HEK293 (cell line): ENCODE measurements at regions not wholly inside any gene's neighbourhood (a gene's known extent, or its start where the extent isn't known, plus 50 kb on each side); places are given as distances from the start of the nearest gene placed in this dataset.

ENCODE experiments used
- CTCF ChIA-PET: fragments of 350-600 bp; formaldehyde crosslinking; extraction: SDS; loops from one replicate; lab custom pipeline; 2021; ENCODE audit warnings: antibody characterized with exemption; lab: Yijun Ruan, JAX
- POLR2A ChIA-PET: fragments of 300-600 bp; formaldehyde crosslinking; extraction: SDS; loops from one replicate; lab custom pipeline; 2020; ENCODE audit warnings: antibody characterized with exemption, inconsistent platforms; lab: Yijun Ruan, JAX
- H3K27ac ChIP-seq: fragments of 200-500 bp; sonication (Bioruptor generic); 2 replicates; pipeline ENCODE4 v1.5.1; 2014; ENCODE audit warnings: low read depth, low read length, control low read depth, inconsistent platforms; ENCODE audit errors: extremely low read depth
- H3K36me3 ChIP-seq, 2 experiments: fragments of 200-500 bp in 1 of 2; sonication (Bioruptor generic) in 1 of 2; 1 replicate in 1 of 2; 2 replicates in 1 of 2; pipeline ENCODE4 v1.5.1; 2014 to 2017; ENCODE audit warnings: inconsistent platforms in 2 of 2, low read length in 2 of 2; ENCODE audit not compliant: control insufficient read depth in 2 of 2, insufficient read depth in 1 of 2
- H3K4me1 ChIP-seq: fragments of 200-500 bp; sonication (Bioruptor generic); 2 replicates; pipeline ENCODE4 v1.5.1; 2014; ENCODE audit warnings: mild to moderate bottlenecking, low read length, inconsistent platforms; ENCODE audit not compliant: control insufficient read depth, insufficient read depth
- H3K4me3 ChIP-seq: 2 replicates; pipeline ENCODE4 v1.5.1; 2011; ENCODE audit warnings: low read depth, mild to moderate bottlenecking, control low read depth, low read length, moderate library complexity
- H3K9me3 ChIP-seq: fragments of 200-500 bp; sonication (Bioruptor generic); 2 replicates; pipeline ENCODE4 v1.5.1; 2014; ENCODE audit warnings: low read depth, low read length, inconsistent platforms; ENCODE audit not compliant: control insufficient read depth, insufficient read depth
- BCL6B ChIP-seq: fragments of 450-650 bp; formaldehyde crosslinking; IDR thresholded peaks from 2 replicates; pipeline ENCODE4 v1.5.1; 2017; ENCODE audit warnings: missing biosample characterization, missing genetic modification characterization
- MZF1 ChIP-seq: fragments of 450-650 bp; formaldehyde crosslinking; IDR thresholded peaks from 2 replicates; pipeline ENCODE4 v1.5.1; 2017; ENCODE audit warnings: missing biosample characterization, missing genetic modification characterization, borderline replicate concordance
- REPIN1 ChIP-seq: fragments of 450-650 bp; formaldehyde crosslinking; IDR thresholded peaks from 2 replicates; pipeline ENCODE4 v1.5.1; 2017; ENCODE audit warnings: missing biosample characterization, missing genetic modification characterization, low read depth
- SP7 ChIP-seq: fragments of 450-650 bp; formaldehyde crosslinking; IDR thresholded peaks from 2 replicates; pipeline ENCODE4 v1.5.1; 2016; ENCODE audit warnings: missing biosample characterization, missing genetic modification characterization
- ZBTB7A ChIP-seq: fragments of 450-650 bp; formaldehyde crosslinking; IDR thresholded peaks from 2 replicates; pipeline ENCODE4 v1.5.1; 2016; ENCODE audit warnings: low read depth, missing biosample characterization, missing genetic modification characterization
- ZBTB8A ChIP-seq: fragments of 450-650 bp; formaldehyde crosslinking; IDR thresholded peaks from 2 replicates; pipeline ENCODE4 v1.5.1; 2016; ENCODE audit warnings: missing biosample characterization, missing genetic modification characterization
- ZNF140 ChIP-seq: fragments of 450-650 bp; formaldehyde crosslinking; IDR thresholded peaks from 2 replicates; pipeline ENCODE4 v1.5.1; 2016; ENCODE audit warnings: missing biosample characterization, missing genetic modification characterization
- ZNF146 ChIP-seq: fragments of 450-650 bp; formaldehyde crosslinking; IDR thresholded peaks from 2 replicates; pipeline ENCODE4 v1.5.1; 2016; ENCODE audit warnings: missing biosample characterization, missing genetic modification characterization
- ZNF18 ChIP-seq: fragments of 450-650 bp; formaldehyde crosslinking; IDR thresholded peaks from 2 replicates; pipeline ENCODE4 v1.5.1; 2016; ENCODE audit warnings: missing biosample characterization, missing genetic modification characterization
- ZNF24 ChIP-seq: fragments of 450-650 bp; formaldehyde crosslinking; IDR thresholded peaks from 2 replicates; pipeline ENCODE4 v1.5.1; 2016; ENCODE audit warnings: missing biosample characterization, missing genetic modification characterization
- ZNF549 ChIP-seq: fragments of 450-650 bp; IDR thresholded peaks from 2 replicates; pipeline ENCODE4 v1.5.1; 2018; ENCODE audit warnings: missing biosample characterization, missing genetic modification characterization, mild to moderate bottlenecking, inconsistent platforms, moderate library complexity
- ZNF596 ChIP-seq: fragments of 450-650 bp; IDR thresholded peaks from 2 replicates; pipeline ENCODE4 v1.5.0; 2018; ENCODE audit warnings: missing biosample characterization, mild to moderate bottlenecking, missing genetic modification characterization, moderate library complexity
- ZNF610 ChIP-seq: fragments of 450-650 bp; formaldehyde crosslinking; IDR thresholded peaks from 2 replicates; pipeline ENCODE4 v1.5.1; 2016; ENCODE audit warnings: missing biosample characterization, missing genetic modification characterization, borderline replicate concordance
- ZNF626 ChIP-seq: fragments of 450-650 bp; sonication (Bioruptor Pico); formaldehyde crosslinking; IDR thresholded peaks from 2 replicates; pipeline ENCODE4 v1.5.1; 2018; ENCODE audit warnings: missing biosample characterization, missing genetic modification characterization, inconsistent platforms
- ZNF701 ChIP-seq: fragments of 450-650 bp; formaldehyde crosslinking; IDR thresholded peaks from 2 replicates; pipeline ENCODE4 v1.5.1; 2016; ENCODE audit warnings: missing biosample characterization, missing genetic modification characterization
- ZNF837 ChIP-seq: fragments of 450-650 bp; formaldehyde crosslinking; IDR thresholded peaks from 2 replicates; pipeline ENCODE4 v1.5.1; 2016; ENCODE audit warnings: missing biosample characterization, missing genetic modification characterization
- TF ChIP-seq, protein P1 (sequence below): fragments of 450-650 bp; formaldehyde crosslinking; conservative IDR thresholded peaks from 2 replicates; pipeline ENCODE4 v1.5.1; 2016; ENCODE audit warnings: low read depth, missing biosample characterization, missing genetic modification characterization
- TF ChIP-seq, protein P2 (sequence below): fragments of 450-650 bp; formaldehyde crosslinking; IDR thresholded peaks from 2 replicates; pipeline ENCODE4 v1.5.1; 2016; ENCODE audit warnings: missing biosample characterization, missing genetic modification characterization

DNA sequence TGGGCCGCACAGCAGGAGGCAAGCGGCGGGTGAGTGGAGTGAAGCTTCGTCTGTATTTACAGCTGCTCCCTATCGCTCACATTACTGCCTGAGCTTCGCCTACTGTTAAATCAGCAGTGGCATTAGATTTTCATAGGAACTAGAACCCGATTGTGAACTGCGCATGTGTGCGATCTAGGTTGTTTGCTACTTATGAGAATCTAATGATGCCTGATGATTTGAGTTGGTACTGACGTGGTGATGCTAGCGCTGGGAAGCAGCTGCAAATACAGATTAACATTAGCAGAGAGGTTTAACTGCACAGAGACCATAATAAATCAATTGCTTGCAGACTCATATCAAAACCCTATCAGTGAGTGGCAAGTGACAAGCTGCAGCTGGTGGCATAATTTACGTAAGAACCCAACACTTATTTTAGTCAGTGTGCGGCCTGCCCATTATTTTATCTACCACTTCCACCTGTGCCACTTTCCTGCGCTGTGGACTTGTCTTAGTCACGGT, 133.4 kb upstream of the CDH9 start:
- H3K9me3 ChIP-seq = no peaks in the 10 kb centered on the region
- POLR2A ChIA-PET = no interaction called here
- H3K36me3 ChIP-seq = no peaks in the 10 kb centered on the region
- no peak overlapping the region for H3K27ac ChIP-seq
- H3K4me1 ChIP-seq = no peaks in the 10 kb centered on the region
- H3K4me3 ChIP-seq = no peak overlapping the region
- CTCF ChIA-PET = interaction anchor here (1.0 kb wide), 1 partner anchor 12 kb away, joined by 3 read pairs; no protein-coding TSS in a partner anchor
- TF ChIP-seq SP7 (tag by site-specific recombination) (no peak), ZBTB7A (no peak), ZNF146 (no peak), ZNF837 (tag by site-specific recombination) (no peak), ZNF626 (tag by site-specific recombination) (no peak), ZNF701 (tag by site-specific recombination) (no peak), ZBTB8A (tag by site-specific recombination) (no peak), MZF1 (tag by site-specific recombination) (no peak), ZNF610 (no peak), BCL6B (tag by site-specific recombination) (no peak), ZNF140 (tag by site-specific recombination) (no peak), REPIN1 (tag by site-specific recombination) (no peak), ZNF596 (tag by site-specific recombination) (no peak), ZNF549 (tag by site-specific recombination) (no peak), ZNF18 (tag by site-specific recombination) (no peak), ZNF24 (tag by site-specific recombination) (no peak)
- TF ChIP-seq, protein P1, sequence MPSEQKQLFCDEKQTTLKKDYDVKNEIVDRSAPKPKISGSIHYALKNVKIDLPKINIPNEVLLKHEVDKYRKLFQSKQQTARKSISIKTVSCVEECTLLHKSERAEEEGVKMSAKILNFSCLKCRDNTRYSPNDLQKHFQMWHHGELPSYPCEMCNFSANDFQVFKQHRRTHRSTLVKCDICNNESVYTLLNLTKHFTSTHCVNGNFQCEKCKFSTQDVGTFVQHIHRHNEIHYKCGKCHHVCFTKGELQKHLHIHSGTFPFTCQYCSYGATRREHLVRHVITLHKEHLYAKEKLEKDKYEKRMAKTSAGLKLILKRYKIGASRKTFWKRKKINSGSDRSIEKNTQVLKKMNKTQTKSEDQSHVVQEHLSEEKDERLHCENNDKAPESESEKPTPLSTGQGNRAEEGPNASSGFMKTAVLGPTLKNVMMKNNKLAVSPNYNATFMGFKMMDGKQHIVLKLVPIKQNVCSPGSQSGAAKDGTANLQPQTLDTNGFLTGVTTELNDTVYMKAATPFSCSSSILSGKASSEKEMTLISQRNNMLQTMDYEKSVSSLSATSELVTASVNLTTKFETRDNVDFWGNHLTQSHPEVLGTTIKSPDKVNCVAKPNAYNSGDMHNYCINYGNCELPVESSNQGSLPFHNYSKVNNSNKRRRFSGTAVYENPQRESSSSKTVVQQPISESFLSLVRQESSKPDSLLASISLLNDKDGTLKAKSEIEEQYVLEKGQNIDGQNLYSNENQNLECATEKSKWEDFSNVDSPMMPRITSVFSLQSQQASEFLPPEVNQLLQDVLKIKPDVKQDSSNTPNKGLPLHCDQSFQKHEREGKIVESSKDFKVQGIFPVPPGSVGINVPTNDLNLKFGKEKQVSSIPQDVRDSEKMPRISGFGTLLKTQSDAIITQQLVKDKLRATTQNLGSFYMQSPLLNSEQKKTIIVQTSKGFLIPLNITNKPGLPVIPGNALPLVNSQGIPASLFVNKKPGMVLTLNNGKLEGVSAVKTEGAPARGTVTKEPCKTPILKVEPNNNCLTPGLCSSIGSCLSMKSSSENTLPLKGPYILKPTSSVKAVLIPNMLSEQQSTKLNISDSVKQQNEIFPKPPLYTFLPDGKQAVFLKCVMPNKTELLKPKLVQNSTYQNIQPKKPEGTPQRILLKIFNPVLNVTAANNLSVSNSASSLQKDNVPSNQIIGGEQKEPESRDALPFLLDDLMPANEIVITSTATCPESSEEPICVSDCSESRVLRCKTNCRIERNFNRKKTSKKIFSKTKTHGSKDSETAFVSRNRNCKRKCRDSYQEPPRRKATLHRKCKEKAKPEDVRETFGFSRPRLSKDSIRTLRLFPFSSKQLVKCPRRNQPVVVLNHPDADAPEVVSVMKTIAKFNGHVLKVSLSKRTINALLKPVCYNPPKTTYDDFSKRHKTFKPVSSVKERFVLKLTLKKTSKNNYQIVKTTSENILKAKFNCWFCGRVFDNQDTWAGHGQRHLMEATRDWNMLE (tag by site-specific recombination) = no peak
- TF ChIP-seq, protein P2, sequence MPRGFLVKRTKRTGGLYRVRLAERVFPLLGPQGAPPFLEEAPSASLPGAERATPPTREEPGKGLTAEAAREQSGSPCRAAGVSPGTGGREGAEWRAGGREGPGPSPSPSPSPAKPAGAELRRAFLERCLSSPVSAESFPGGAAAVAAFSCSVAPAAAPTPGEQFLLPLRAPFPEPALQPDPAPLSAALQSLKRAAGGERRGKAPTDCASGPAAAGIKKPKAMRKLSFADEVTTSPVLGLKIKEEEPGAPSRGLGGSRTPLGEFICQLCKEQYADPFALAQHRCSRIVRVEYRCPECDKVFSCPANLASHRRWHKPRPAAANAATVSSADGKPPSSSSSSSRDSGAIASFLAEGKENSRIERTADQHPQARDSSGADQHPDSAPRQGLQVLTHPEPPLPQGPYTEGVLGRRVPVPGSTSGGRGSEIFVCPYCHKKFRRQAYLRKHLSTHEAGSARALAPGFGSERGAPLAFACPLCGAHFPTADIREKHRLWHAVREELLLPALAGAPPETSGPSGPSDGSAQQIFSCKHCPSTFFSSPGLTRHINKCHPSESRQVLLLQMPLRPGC (tag by site-specific recombination) = no peak
